HG03175 (cell line): ENCODE measurements at regions not wholly inside any gene's neighbourhood (a gene's known extent, or its start where the extent isn't known, plus 50 kb on each side); places are given as distances from the start of the nearest gene placed in this dataset.

Source experiments
- ATAC-seq: cut with Tn5 transposase; IDR thresholded peaks from one replicate; pipeline ENCODE4 v1.9.1; 2021; ENCODE audit warnings: mild to moderate bottlenecking, moderate library complexity; ENCODE audit not compliant: unreplicated experiment

- no peak for ATAC-seq
Observed at GRCh38 chr4:11002961-11003360, 318.4 kb upstream of the CLNK start.

GRCh38 chr4:10998846-10999245 is 314.3 kb upstream of the CLNK start:
- ATAC-seq = no peak

GRCh38 chr4:10984815-10985214 is 300.2 kb upstream of the CLNK start:
- ATAC-seq = no peak

GRCh38 chr4:10983885-10984640 is 299.5 kb upstream of the CLNK start:
- no peak for ATAC-seq

GRCh38 chr4:10983268-10983667 is 298.7 kb upstream of the CLNK start:
- ATAC-seq = peak; percentile 74

- ATAC-seq = no peak
Observed at GRCh38 chr4:10982305-10982704, 297.7 kb upstream of the CLNK start.

GRCh38 chr4:10981576-10981975 is 297.0 kb upstream of the CLNK start:
- ATAC-seq = no peak

GRCh38 chr4:10981096-10981495 is 296.5 kb upstream of the CLNK start:
- ATAC-seq = no peak

GRCh38 chr4:10979032-10979431 is 294.5 kb upstream of the CLNK start:
- no peak for ATAC-seq

- peak; percentile 89 for ATAC-seq
Observed at GRCh38 chr4:10977534-10977933, 293.0 kb upstream of the CLNK start.

GRCh38 chr4:10974371-10974770 is 289.8 kb upstream of the CLNK start:
- no peak for ATAC-seq

GRCh38 chr4:10973686-10974085 is 289.1 kb upstream of the CLNK start:
- no peak for ATAC-seq

GRCh38 chr4:10971800-10972401 is 287.3 kb upstream of the CLNK start:
- no peak for ATAC-seq

- ATAC-seq = no peak
Observed at GRCh38 chr4:10965196-10965595, 280.6 kb upstream of the CLNK start.

GRCh38 chr4:10963958-10964703 is 279.6 kb upstream of the CLNK start:
- ATAC-seq = no peak

GRCh38 chr4:10963241-10963640 is 278.7 kb upstream of the CLNK start:
- ATAC-seq = no peak

- no peak for ATAC-seq
Observed at GRCh38 chr4:10962246-10962645, 277.7 kb upstream of the CLNK start.

GRCh38 chr4:10960389-10960788 is 275.8 kb upstream of the CLNK start:
- ATAC-seq = no peak

GRCh38 chr4:10959586-10959985 is 275.0 kb upstream of the CLNK start:
- ATAC-seq = no peak

- ATAC-seq = no peak
Observed at GRCh38 chr4:10958226-10958856, 273.8 kb upstream of the CLNK start.

GRCh38 chr4:10951306-10951705 is 266.7 kb upstream of the CLNK start:
- no peak for ATAC-seq
